BJ (cell line): ENCODE measurements at regions not wholly inside any gene's neighbourhood (a gene's known extent, or its start where the extent isn't known, plus 50 kb on each side); places are given as distances from the start of the nearest gene placed in this dataset.

Experiments
- CTCF ChIA-PET: fragments of 350-600 bp; formaldehyde crosslinking; extraction: SDS; loops from one replicate; lab custom pipeline; 2021; ENCODE audit warnings: antibody characterized with exemption, inconsistent platforms; lab: Yijun Ruan, JAX
- POLR2A ChIA-PET: fragments of 300-600 bp; sonication (Branson Sonifier 250); formaldehyde crosslinking; extraction: SDS; loops from one replicate; lab custom pipeline; 2021; ENCODE audit warnings: antibody characterized with exemption; lab: Charles Lee
- DNase-seq: peaks from one replicate; pipeline ENCODE4 v3.0.0-alpha.2; 2011; ENCODE audit warnings: low read depth
- H3K27me3 ChIP-seq: 2 replicates; pipeline ENCODE4 v1.6.0; 2011; ENCODE audit warnings: low read length; ENCODE audit not compliant: control insufficient read depth, insufficient read depth
- H3K36me3 ChIP-seq: 2 replicates; pipeline ENCODE4 v1.5.1; 2011; ENCODE audit warnings: low read length; ENCODE audit not compliant: control insufficient read depth, insufficient read depth
- H3K4me3 ChIP-seq: 2 replicates; pipeline ENCODE4 v1.5.1; 2011; ENCODE audit warnings: low read depth, mild to moderate bottlenecking, control low read depth, low read length
- TF ChIP-seq, protein P1 (sequence below): IDR thresholded peaks from 2 replicates; pipeline ENCODE4 v1.5.1; 2011; ENCODE audit warnings: low read depth, mild to moderate bottlenecking, control low read depth, inconsistent platforms, low read length, moderate library complexity; ENCODE audit not compliant: insufficient read depth

DNA sequence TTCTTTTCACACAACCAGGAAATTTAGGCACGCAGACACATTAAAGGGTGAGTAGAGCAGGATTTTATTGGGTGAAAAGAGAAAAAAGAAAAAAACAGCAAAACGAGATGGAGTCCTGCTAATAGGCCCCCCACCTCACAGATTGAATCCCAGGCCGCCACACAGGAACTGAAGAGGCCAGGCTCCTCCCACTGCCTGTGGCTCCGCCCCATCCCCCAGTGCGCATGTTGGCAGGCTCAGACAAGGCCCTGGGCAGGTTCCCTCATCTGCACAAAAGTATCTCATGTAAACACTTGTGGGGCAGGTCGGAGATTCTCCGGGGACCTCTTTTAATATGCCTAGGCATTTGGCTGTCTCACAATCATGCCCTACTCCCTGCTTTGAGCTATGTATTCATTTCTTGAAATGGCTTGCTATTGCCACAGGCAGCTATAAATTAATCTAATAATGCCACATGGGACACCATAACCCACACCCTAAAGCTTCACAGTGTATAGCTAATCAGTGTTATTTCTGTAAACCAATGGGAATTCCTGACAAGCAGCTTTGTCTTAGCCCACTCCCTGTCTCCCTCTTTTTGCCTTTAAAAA lies 76.2 kb upstream of the KIF5B start:
- TF ChIP-seq, protein P1, sequence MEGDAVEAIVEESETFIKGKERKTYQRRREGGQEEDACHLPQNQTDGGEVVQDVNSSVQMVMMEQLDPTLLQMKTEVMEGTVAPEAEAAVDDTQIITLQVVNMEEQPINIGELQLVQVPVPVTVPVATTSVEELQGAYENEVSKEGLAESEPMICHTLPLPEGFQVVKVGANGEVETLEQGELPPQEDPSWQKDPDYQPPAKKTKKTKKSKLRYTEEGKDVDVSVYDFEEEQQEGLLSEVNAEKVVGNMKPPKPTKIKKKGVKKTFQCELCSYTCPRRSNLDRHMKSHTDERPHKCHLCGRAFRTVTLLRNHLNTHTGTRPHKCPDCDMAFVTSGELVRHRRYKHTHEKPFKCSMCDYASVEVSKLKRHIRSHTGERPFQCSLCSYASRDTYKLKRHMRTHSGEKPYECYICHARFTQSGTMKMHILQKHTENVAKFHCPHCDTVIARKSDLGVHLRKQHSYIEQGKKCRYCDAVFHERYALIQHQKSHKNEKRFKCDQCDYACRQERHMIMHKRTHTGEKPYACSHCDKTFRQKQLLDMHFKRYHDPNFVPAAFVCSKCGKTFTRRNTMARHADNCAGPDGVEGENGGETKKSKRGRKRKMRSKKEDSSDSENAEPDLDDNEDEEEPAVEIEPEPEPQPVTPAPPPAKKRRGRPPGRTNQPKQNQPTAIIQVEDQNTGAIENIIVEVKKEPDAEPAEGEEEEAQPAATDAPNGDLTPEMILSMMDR: no peak
- CTCF ChIA-PET: interaction anchor here (0.8 kb wide), 1 partner anchor 13 kb away, joined by 3 read pairs; no protein-coding TSS in a partner anchor
- H3K36me3 ChIP-seq: no peaks in the 10 kb centered on the region
- H3K27me3 ChIP-seq: no peaks in the 10 kb centered on the region; the same call in 1 of the 2 replicates
- no peak for DNase-seq
- POLR2A ChIA-PET: no interaction called here
- H3K4me3 ChIP-seq: no peak overlapping the region

GRCh38 chr10:32131388-32131787 lies 75.2 kb upstream of the KIF5B start:
- CTCF ChIA-PET: no interaction called here

DNA sequence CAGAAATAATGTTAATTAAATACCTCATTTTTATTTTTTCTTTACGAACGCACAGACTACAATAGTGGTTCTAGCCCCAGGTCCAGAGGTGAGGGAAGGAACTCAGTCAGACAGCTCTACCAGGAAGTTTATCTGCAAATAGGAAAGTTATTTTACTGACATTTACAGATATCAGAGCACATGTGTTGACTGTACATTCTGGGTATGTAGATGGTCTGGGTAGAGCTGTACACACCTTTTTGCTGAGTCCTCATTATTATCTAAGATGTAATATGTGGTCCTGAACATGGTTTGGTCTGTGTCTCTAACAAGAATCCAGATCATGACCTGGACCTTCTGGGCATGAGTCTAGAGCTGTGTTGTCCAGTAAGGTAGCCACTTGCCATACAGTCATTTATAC lies 74.6 kb upstream of the KIF5B start:
- Histone ChIP-seq H3K4me3 (no peak overlapping the region), H3K27me3 (no peaks in the 10 kb centered on the region; the same call in 1 of the 2 replicates), H3K36me3 (no peaks in the 10 kb centered on the region)
- DNase-seq: no peak
- CTCF ChIA-PET: no interaction called here
- TF ChIP-seq, protein P1: no peak
- POLR2A ChIA-PET: no interaction called here

More at GRCh38 chr10:32131388-32131787, 75.2 kb upstream of the KIF5B start:
- POLR2A ChIA-PET: no interaction called here
- Histone ChIP-seq H3K36me3 (no peaks in the 10 kb centered on the region), H3K27me3 (no peaks in the 10 kb centered on the region; the same call in 1 of the 2 replicates), H3K4me3 (no peak overlapping the region)
- DNase-seq: no peak
- TF ChIP-seq, protein P1: no peak

- no peaks in the 10 kb centered on the region; the same call in none of the 2 replicates for H3K27me3 ChIP-seq
- CTCF ChIA-PET: interaction anchor here (0.8 to 1.0 kb wide), 2 partner anchors 12 to 14 kb away, joined by 3 read pairs; no protein-coding TSS in a partner anchor
- no peak overlapping the region for H3K4me3 ChIP-seq
- POLR2A ChIA-PET: no interaction called here
- TF ChIP-seq, protein P1: no peak
- DNase-seq: no peak
- no peaks in the 10 kb centered on the region for H3K36me3 ChIP-seq
These were observed 68.8 kb upstream of the KIF5B start for GRCh38 chr10:32125023-32125422.

GRCh38 chr10:32123021-32123420 lies 66.8 kb upstream of the KIF5B start:
- ChIA-PET POLR2A (no interaction called here), CTCF (no interaction called here)
- Histone ChIP-seq H3K27me3 (no peaks in the 10 kb centered on the region; the same call in none of the 2 replicates), H3K36me3 (no peaks in the 10 kb centered on the region), H3K4me3 (no peak overlapping the region)
- TF ChIP-seq, protein P1: no peak
- no peak for DNase-seq
